ENCODE measurements at regions not wholly inside any gene's neighbourhood (a gene's known extent, or its start where the extent isn't known, plus 50 kb on each side); places are given as distances from the start of the nearest gene placed in this dataset.

- DNase-seq (no peak), ATAC-seq (ENCODE audit: low read depth) (no peak)
- Mint-ChIP-seq H3K9me3 (no peaks in the 10 kb centered on the region), H3K36me3 (ENCODE audit: low read depth) (no peaks in the 10 kb centered on the region), H3K4me3 (no peak overlapping the region), H3K4me1 (no peaks in the 10 kb centered on the region), H3K27me3 (no peaks in the 10 kb centered on the region), H3K27ac (no peak overlapping the region)
- ChIA-PET CTCF (no interaction called here), POLR2A (no interaction called here)
- no peak for TF ChIP-seq CTCF (IDR thresholded peaks at IDR 0.05)
- intact Hi-C loops (cut with micrococcal nuclease) = no loop called here
Measured at GRCh38 chr9:89988458-89988857, 383.6 kb downstream of the GADD45G start.

- Mint-ChIP-seq H3K27ac (no peak overlapping the region), H3K4me3 (no peak overlapping the region), H3K36me3 (ENCODE audit: low read depth) (no peaks in the 10 kb centered on the region), H3K27me3 (no peaks in the 10 kb centered on the region), H3K4me1 (no peaks in the 10 kb centered on the region), H3K9me3 (no peaks in the 10 kb centered on the region)
- ATAC-seq (ENCODE audit: low read depth) (no peak), DNase-seq (no peak)
- POLR2A ChIA-PET = no interaction called here
- CTCF ChIA-PET = no interaction called here
- intact Hi-C loops (cut with micrococcal nuclease) = no loop called here
- TF ChIP-seq CTCF (IDR thresholded peaks at IDR 0.05) = no peak
Measured at GRCh38 chr9:89991204-89991790, 386.5 kb downstream of the GADD45G start.

- H3K36me3 Mint-ChIP-seq (ENCODE audit: low read depth) = no peaks in the 10 kb centered on the region
- POLR2A ChIA-PET = no interaction called here
- ATAC-seq (ENCODE audit: low read depth) = no peak
- H3K27me3 Mint-ChIP-seq = no peaks in the 10 kb centered on the region
- intact Hi-C loops (cut with micrococcal nuclease) = no loop called here
- H3K4me3 Mint-ChIP-seq = no peak overlapping the region
- H3K9me3 Mint-ChIP-seq = no peaks in the 10 kb centered on the region
- DNase-seq = no peak
- H3K4me1 Mint-ChIP-seq = no peaks in the 10 kb centered on the region
- CTCF ChIA-PET = no interaction called here
- no peak for TF ChIP-seq CTCF (IDR thresholded peaks at IDR 0.05)
- no peak overlapping the region for H3K27ac Mint-ChIP-seq
Measured at GRCh38 chr9:89992326-89993198, 387.8 kb downstream of the GADD45G start.

GRCh38 chr9:89993678-89994630 lies 389.1 kb downstream of the GADD45G start:
- intact Hi-C loops (cut with micrococcal nuclease) = no loop called here
- TF ChIP-seq CTCF (IDR thresholded peaks at IDR 0.05) = no peak

More at GRCh38 chr9:89993678-89994630, 389.1 kb downstream of the GADD45G start:
- Mint-ChIP-seq H3K9me3 (no peaks in the 10 kb centered on the region), H3K36me3 (ENCODE audit: low read depth) (no peaks in the 10 kb centered on the region), H3K4me3 (no peak overlapping the region), H3K27ac (no peak overlapping the region), H3K27me3 (no peaks in the 10 kb centered on the region), H3K4me1 (peaks cover 4% of the 10 kb centered on the region)
- ChIA-PET POLR2A (no interaction called here), CTCF (no interaction called here)
- no peak for DNase-seq
- no peak for ATAC-seq (ENCODE audit: low read depth)

Measured in activated B cell treated with CpG ODN at 0.5 μM for 24 hours (primary cell).